PFSK-1 (cell line): ENCODE measurements at regions not wholly inside any gene's neighbourhood (a gene's known extent, or its start where the extent isn't known, plus 50 kb on each side); places are given as distances from the start of the nearest gene placed in this dataset.

Experiments
- FOXP2 ChIP-seq: optimal IDR thresholded peaks from 2 replicates; pipeline ENCODE3; 2011; ENCODE audit warnings: borderline replicate concordance, control low read depth, inconsistent platforms; ENCODE audit not compliant: insufficient read depth; ENCODE audit errors: extremely low read length, extremely low read depth
- POLR2AphosphoS5 ChIP-seq: IDR thresholded peaks from 2 replicates; pipeline ENCODE4 v1.6.1; 2012; ENCODE audit warnings: low read depth, mild to moderate bottlenecking, control low read depth, low read length, moderate library complexity
- SIN3A ChIP-seq: IDR thresholded peaks from 2 replicates; pipeline ENCODE4 v1.6.1; 2012; ENCODE audit warnings: mild to moderate bottlenecking, low read length, moderate library complexity, borderline replicate concordance; ENCODE audit not compliant: insufficient read depth
- TAF1 ChIP-seq: IDR thresholded peaks from 2 replicates; pipeline ENCODE4 v1.6.1; 2012; ENCODE audit warnings: low read length, control low read depth, borderline replicate concordance; ENCODE audit not compliant: insufficient read depth
- TF ChIP-seq, protein P1 (sequence below), 2 experiments: IDR thresholded peaks; 2 replicates each; pipeline versions ENCODE4 v1.6.1 to v1.8.0; 2011 to 2012; ENCODE audit warnings: low read depth in 2 of 2, low read length in 2 of 2, control low read depth in 1 of 2, inconsistent platforms in 1 of 2, mild to moderate bottlenecking in 1 of 2, moderate library complexity in 1 of 2; ENCODE audit not compliant: insufficient read depth in 1 of 2

DNA sequence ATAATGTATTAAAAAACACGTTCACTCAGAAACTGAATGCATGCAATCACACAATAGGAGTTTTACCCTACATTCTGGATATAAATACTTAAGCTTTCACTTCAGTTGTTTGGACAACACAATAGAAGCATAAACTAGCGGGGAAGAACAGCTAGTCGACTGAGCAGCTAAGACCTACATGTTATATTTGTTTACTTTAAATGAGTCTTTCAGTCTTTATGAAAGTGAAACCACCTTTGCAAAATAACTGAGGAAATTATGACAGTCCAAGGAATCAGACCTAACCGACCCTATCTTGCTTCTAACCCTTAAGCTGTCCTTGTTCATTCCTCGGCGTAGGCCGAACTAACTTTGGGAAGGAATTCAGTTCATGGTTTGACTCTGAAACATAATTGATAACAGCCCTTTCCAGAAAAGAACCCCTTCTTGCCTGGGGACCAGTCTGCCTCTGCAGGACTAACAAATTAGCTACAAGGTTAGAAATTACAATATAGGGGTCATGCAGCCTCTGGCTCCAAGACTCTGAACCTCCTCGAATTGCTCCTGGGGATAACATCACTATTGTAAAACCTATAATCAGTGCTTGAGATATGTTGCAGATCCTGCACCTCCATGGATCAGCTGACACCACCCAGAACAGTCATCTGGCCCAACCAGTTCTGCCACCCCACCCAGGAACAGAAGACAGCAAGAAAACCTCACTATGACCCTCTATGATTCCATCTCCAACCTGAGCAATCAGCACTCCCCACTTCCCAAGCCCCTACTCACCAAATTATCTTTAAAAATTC is 185.1 kb upstream of the KLF6 start:
- TF ChIP-seq FOXP2 (no peak), POLR2AphosphoS5 (no peak), SIN3A (no peak), TAF1 (no peak)
- TF ChIP-seq, protein P1, sequence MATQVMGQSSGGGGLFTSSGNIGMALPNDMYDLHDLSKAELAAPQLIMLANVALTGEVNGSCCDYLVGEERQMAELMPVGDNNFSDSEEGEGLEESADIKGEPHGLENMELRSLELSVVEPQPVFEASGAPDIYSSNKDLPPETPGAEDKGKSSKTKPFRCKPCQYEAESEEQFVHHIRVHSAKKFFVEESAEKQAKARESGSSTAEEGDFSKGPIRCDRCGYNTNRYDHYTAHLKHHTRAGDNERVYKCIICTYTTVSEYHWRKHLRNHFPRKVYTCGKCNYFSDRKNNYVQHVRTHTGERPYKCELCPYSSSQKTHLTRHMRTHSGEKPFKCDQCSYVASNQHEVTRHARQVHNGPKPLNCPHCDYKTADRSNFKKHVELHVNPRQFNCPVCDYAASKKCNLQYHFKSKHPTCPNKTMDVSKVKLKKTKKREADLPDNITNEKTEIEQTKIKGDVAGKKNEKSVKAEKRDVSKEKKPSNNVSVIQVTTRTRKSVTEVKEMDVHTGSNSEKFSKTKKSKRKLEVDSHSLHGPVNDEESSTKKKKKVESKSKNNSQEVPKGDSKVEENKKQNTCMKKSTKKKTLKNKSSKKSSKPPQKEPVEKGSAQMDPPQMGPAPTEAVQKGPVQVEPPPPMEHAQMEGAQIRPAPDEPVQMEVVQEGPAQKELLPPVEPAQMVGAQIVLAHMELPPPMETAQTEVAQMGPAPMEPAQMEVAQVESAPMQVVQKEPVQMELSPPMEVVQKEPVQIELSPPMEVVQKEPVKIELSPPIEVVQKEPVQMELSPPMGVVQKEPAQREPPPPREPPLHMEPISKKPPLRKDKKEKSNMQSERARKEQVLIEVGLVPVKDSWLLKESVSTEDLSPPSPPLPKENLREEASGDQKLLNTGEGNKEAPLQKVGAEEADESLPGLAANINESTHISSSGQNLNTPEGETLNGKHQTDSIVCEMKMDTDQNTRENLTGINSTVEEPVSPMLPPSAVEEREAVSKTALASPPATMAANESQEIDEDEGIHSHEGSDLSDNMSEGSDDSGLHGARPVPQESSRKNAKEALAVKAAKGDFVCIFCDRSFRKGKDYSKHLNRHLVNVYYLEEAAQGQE (IDR thresholded peaks at IDR 0.05; ENCODE audit: insufficient read depth in 1 of 2, low read depth in 2 of 2, low read length in 2 of 2), result no peak

DNA sequence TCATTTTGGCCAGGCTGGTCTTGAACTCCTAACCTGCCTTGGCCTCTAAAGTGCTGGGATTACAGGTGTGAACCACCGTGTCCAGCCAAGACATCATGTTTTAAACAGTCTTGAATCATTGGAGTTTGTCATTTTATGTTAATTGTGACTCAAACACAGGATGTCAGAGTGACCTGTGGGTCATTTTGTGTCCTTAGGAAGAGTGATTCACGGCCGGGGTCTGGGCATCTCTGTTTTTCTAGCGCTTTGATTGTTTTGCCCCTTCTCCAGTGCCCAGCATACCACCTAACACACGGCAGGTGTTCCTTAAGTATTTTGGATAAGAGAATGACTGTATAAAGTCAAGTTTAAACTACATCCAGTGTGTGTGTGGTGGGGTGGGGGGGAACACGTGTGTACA is 183.7 kb upstream of the KLF6 start:
- TF ChIP-seq TAF1 (no peak), SIN3A (no peak), FOXP2 (no peak), POLR2AphosphoS5 (no peak)
- TF ChIP-seq, protein P1 (IDR thresholded peaks at IDR 0.05; ENCODE audit: insufficient read depth in 1 of 2, low read depth in 2 of 2, low read length in 2 of 2), result no peak

DNA sequence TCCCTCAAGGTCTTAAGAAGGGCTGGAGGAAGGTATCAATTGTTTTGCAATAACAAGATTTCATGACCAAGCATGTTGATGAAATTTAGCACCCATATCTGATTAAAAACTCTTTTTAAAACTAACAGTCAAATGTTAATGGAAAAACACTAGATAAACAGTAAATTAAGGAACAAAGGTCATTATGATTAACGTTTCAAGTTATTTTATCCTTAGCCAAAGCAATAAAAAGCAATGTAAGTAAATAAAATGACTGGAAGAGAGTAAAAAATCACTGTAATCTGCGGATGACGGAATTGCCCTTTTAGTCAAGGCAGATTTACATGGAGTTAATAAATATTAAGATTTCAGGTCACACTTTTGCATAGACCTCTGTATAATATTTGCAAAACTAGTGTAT is 179.5 kb upstream of the KLF6 start:
- TF ChIP-seq TAF1 (no peak), SIN3A (no peak), POLR2AphosphoS5 (no peak), FOXP2 (no peak)
- TF ChIP-seq, protein P1 (IDR thresholded peaks at IDR 0.05; ENCODE audit: insufficient read depth in 1 of 2, low read depth in 2 of 2, low read length in 2 of 2), result no peak

DNA sequence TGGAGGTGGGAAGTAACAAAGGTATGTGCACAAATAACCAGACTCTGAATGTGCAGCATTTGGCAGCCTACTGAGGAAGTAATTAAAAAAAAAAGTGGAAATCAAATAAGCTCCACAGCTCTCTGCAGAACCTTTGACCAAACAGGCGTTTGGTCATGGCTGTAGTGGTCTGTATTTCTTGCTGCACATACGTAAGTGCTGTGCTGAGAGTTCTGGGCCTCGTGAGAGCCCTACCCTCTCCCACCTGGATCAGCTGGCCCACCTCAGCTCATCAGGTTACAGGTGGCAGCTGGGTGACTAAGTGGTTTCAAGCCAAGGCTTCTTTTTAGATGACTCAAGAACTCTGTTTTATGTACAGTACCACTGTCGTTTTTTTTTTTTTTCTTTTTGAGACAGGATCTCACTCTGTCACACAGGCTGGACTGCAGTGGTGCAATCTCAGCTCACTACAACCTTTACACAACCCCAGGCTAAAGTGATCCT is 178.2 kb upstream of the KLF6 start:
- TF ChIP-seq, protein P1 (IDR thresholded peaks at IDR 0.05; ENCODE audit: insufficient read depth in 1 of 2, low read depth in 2 of 2, low read length in 2 of 2), result no peak
- TF ChIP-seq FOXP2 (no peak), SIN3A (no peak), POLR2AphosphoS5 (no peak), TAF1 (no peak)
